ENCODE measurements at regions not wholly inside any gene's neighbourhood (a gene's known extent, or its start where the extent isn't known, plus 50 kb on each side); places are given as distances from the start of the nearest gene placed in this dataset.

GRCh38 chr4:163948920-163949455, 454.5 kb downstream of the TMA16 start:
- TF ChIP-seq POLR2AphosphoS5 (IDR thresholded peaks at IDR 0.05): no peak
- TF ChIP-seq CTCF (IDR thresholded peaks at IDR 0.05): no peak
- no peak for TF ChIP-seq POLR2A (IDR thresholded peaks at IDR 0.05)
- no peaks in the 10 kb centered on the region for H3K4me1 ChIP-seq
- no peaks in the 10 kb centered on the region for H3K27me3 ChIP-seq
- H3K4me3 ChIP-seq: no peak overlapping the region
- DNase-seq (ENCODE audit: low spot score in 2 of 2): no peak
- no peaks in the 10 kb centered on the region for H3K36me3 ChIP-seq
- peaks cover 0 to 3% of the 10 kb centered on the region in 2 donors for H3K9me3 ChIP-seq
- intact Hi-C loops (cut with DNase I; ENCODE audit: low total_unique reads): no loop called here
- no peak overlapping the region for H3K27ac ChIP-seq

- H3K27ac ChIP-seq: no peak overlapping the region
- H3K36me3 ChIP-seq: no peaks in the 10 kb centered on the region
- H3K27me3 ChIP-seq: no peaks in the 10 kb centered on the region
- H3K4me3 ChIP-seq: no peak overlapping the region
- no peak for DNase-seq (ENCODE audit: low spot score in 2 of 2)
- peaks cover 0 to 3% of the 10 kb centered on the region in 2 donors for H3K9me3 ChIP-seq
- TF ChIP-seq POLR2AphosphoS5 (IDR thresholded peaks at IDR 0.05): no peak
- TF ChIP-seq POLR2A (IDR thresholded peaks at IDR 0.05): no peak
- no peak for TF ChIP-seq CTCF (IDR thresholded peaks at IDR 0.05)
- intact Hi-C loops (cut with DNase I; ENCODE audit: low total_unique reads): no loop called here
- H3K4me1 ChIP-seq: no peaks in the 10 kb centered on the region
Measured at GRCh38 chr4:163949976-163950601, 455.6 kb downstream of the TMA16 start.

- intact Hi-C loops (cut with DNase I; ENCODE audit: low total_unique reads): no loop called here
- DNase-seq (ENCODE audit: low spot score in 2 of 2): no peak
- no peak for TF ChIP-seq CTCF (IDR thresholded peaks at IDR 0.05)
- TF ChIP-seq POLR2A (IDR thresholded peaks at IDR 0.05): no peak
- TF ChIP-seq POLR2AphosphoS5 (IDR thresholded peaks at IDR 0.05): no peak
- Histone ChIP-seq H3K4me3 (no peak overlapping the region), H3K9me3 (peaks cover 0 to 3% of the 10 kb centered on the region in 2 donors), H3K4me1 (no peaks in the 10 kb centered on the region), H3K27ac (no peak overlapping the region), H3K36me3 (no peaks in the 10 kb centered on the region), H3K27me3 (no peaks in the 10 kb centered on the region)
Measured at GRCh38 chr4:163955288-163955687, 460.8 kb downstream of the TMA16 start.

GRCh38 chr4:163958751-163959150, 464.3 kb downstream of the TMA16 start:
- no peak overlapping the region for H3K27ac ChIP-seq
- no peaks in the 10 kb centered on the region for H3K27me3 ChIP-seq
- no peak for DNase-seq (ENCODE audit: low spot score in 2 of 2)

More at GRCh38 chr4:163958751-163959150, 464.3 kb downstream of the TMA16 start:
- intact Hi-C loops (cut with DNase I; ENCODE audit: low total_unique reads): no loop called here
- H3K4me3 ChIP-seq: no peak overlapping the region
- H3K4me1 ChIP-seq: no peaks in the 10 kb centered on the region
- no peaks in the 10 kb centered on the region for H3K9me3 ChIP-seq
- no peaks in the 10 kb centered on the region for H3K36me3 ChIP-seq
- no peak for TF ChIP-seq CTCF (IDR thresholded peaks at IDR 0.05)

All from breast epithelium (tissue), 4 donors.